ENCODE measurements at regions not wholly inside any gene's neighbourhood (a gene's known extent, or its start where the extent isn't known, plus 50 kb on each side); places are given as distances from the start of the nearest gene placed in this dataset.
A peak's percentile ranks its signal among the peaks of the same experiment; 100 is the strongest.
"Not testable (repeated sequence)": the region's sequence is repeated elsewhere in the genome, so short reads cannot be mapped to it uniquely, and the experiment has no call there.

DNA sequence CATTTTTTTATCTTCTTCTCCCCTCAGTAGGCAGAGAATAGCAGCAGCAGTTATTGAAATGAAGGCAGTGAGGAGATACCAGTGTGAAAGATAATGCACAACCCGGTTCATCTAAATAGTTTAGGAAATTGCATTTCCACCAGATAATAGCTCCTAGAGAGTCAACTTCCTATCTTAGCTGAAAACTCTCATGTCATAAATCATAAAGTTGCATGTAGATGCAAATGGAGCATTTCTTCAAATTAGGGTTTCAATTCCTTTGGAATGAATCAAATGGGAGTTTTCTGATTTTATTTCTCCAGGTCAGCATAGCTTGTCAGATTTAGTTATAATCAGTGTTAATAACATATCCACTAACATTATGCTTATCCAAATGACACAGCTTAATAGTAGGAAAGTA is 335.3 kb downstream of the CNTNAP4 start:
- no peak for DNase-seq (ENCODE audit: low spot score)

DNA sequence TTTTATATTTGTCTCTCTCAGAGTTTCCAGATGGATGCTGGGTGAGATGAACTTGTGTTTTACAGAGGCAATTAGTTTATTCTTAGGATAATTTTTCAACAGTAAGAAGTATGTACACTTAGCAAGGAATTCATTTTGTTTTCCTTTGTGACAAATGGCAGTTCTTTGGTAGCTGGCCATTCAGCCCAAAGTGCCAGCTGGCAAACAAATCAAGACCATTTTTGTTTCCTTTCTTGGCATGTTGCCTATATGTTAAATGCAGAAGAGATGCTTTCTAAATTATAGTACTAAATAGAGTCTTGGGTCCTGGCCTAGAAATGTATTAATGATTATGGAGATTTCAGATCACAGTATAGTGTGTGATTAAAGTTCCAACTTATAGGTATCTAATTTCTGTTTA is 337.1 kb downstream of the CNTNAP4 start:
- DNase-seq (ENCODE audit: low spot score), result no peak

- DNase-seq (ENCODE audit: low spot score), result no peak
Measured at GRCh38 chr16:76622876-76623275, 345.7 kb downstream of the CNTNAP4 start.

DNA sequence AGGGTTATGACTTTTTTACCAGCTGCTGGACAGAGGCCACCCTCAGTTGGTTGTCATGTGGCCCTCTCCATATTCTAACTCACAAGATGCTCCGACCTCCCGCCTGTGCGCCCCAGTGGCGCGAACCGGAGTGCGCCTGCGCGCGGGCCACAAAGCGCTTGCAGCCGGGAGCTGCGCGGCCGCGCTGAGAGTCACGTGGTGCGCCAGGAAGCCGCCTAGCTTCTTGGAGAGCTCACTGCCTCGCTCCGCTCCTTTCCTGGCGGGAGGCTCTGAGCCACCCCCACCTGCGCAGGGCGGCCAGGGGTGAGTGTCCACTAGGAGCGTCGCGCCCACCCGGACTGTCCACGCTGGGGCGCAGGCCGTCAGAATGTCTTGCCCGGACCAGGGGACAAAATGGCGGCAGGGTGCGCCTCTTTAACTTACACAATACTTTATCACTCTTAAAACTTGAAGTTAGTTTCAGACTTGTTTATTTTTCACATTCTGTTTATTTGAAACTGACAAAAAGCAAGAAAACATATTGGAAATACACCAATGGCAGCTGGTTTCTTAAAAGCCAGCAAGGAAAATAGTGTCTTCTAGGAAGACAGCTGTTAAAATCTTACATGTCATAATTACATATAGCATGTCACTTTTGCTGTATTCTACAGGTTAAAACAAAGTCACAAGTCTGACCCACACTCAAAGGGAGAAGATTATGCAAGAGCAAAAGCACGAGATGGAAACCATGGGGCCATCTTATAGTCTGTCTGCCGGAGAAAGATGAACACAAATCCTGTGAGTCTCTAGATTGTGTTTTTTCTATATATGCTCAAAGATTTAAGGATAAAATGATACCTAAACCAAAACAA is 357.9 kb downstream of the CNTNAP4 start:
- peak; percentile 24 for DNase-seq (ENCODE audit: low spot score)

DNA sequence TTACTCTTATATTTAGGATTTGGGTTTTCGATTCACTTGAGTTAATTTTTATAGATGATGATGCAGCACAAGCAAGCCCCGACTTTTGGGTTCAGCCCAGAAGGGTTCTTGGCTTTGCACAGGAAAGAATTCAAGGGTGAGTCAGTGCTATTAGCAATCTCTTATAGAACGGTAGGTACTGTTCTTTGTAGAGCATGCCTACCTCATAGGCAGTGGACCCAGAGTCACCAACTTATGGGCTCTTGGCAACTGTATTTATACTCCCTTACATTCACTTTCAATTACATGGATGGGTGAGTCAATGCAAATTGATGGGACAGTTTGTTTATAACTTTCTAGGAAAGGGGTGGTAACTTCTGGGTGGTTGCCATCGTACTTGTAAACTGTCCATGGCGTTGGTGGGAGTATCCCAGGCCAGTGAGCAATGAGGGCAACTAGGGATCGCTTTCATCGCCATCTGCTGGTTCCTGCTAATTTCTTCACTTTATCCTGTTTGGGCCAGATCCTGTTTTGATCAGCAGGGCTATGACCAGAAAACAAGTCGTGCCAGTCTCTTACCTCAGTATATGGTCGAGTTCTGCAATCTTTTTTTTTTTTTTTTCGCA is 362.6 kb downstream of the CNTNAP4 start:
- no peak for DNase-seq (ENCODE audit: low spot score)

DNA sequence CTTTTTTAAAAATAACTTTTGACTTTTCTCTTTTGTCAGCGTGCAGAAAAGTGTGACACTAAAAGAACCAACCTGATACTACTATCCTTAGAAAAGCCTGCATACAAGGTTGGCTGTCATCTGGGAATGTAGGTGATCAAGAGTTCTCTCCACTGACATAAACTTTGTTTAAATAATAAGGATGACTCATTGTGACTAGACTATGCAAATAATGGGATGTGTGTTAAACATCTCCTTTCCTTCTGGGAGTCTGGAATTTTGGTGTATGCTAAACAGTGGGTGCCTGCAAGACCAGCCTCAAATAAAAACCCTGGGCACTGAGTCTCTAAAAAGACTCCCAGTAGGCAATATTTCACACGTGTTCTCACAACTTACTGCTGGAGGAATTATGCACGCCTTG is 373.4 kb downstream of the CNTNAP4 start:
- DNase-seq (ENCODE audit: low spot score), result peak; percentile 7

DNA sequence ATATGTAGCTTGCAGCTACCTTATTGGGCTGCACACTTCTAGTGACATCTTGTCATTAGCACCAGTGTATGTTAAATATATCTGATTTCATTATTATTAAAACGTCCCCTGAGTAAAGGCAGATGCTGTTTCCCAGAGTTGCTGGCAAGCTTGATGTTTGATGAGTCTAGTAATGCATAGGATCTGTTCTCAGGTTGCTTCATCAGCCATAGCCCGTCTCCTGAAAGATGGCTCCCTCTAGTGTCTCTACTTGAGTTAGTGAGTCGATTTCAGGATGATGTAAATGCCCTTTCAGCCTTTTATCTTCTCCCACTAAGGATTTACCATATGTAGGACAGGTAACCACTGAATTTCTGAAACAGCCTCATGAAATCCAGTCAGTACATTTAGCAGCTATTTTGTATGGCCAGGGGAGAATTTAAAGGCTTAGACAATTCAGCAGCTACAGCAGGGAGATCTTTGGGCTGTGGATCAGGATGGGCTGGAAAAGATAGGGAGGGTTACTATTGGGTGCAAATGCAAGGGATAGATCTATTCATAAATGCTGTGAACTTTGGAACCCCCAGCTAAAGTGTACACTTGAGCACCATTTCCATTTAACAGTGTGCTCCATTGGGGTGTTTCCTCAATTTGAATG is 376.3 kb downstream of the CNTNAP4 start:
- DNase-seq (ENCODE audit: low spot score), result peak; percentile 22

DNA sequence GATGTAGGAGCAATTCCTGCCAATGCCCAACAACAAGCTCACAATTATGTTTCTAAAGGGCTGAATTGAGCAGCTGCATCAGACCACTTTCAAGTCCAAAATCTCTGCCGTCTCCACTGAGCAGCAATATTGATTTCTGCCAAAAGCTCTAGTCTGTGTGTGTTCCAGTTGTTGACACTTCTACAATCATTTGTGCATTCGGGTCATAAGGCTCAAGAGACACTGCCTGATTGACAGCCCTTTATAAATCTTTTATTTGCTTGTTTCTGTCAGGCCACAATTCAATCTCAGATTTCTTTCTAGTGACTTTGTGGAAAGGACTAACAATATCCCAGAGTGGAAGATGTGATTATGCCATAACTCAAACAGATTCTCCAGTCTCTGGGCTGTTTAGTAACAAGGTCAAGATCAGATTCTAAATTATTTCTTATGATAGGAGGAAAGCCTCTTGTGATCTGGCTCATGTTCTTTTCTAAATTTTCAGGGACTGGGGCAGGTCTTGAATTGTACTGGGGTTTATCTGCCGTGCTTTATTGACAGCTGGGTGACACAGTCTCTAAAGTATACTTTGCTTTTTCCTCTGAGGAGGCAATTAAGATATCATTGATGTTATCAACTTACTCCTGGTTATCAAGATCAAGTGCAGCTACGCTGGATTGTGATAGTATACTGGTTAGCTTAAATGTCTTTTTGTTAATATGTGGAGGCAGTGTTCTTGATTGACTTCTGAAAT is 377.1 kb downstream of the CNTNAP4 start:
- DNase-seq (ENCODE audit: low spot score), result no peak

DNA sequence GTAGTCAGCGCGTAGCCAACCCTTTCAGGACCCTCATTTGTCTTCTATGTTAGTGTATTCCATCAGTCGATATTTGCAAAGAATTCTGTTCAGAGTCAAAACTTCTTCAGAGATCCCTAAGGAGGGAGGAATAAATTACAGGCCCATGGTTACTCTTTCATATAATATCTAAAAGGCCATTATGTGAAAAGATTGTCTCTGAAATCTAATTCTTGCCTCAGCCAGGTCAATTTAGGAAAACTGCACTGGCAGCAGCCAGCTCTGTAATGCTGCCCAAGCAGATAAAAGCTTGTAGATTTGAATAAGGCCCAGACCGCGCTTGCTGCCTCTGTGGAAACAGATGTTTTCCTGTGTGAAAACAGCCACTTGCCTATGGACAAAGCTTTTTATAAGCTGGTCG is 379.8 kb downstream of the CNTNAP4 start:
- no peak for DNase-seq (ENCODE audit: low spot score)

DNA sequence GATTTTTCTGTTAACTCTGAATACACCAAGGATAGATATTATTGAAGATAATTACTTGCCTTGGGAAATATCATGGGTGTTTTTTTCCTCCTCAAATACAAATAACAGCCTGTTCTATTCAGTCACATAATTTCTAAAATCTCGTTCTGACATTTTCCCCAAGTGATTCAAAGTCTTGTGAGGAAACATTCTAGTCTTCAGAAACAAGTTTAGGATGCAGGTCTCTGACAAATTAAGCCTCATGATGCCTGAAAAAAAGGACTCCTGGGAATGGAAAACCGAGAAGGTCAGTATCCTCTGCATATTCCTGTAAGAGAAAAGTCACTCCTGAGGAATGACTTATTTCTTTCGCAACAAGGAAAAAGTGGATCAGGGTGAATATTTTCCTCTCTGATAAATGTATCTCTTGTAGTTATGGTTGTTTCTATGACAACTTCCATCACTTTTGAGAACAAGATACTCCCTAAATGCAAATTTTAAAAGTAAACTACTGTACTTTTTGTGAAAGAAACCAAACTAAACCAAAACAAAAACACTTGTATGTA is 384.6 kb downstream of the CNTNAP4 start:
- peak; percentile 8 for DNase-seq (ENCODE audit: low spot score)

DNA sequence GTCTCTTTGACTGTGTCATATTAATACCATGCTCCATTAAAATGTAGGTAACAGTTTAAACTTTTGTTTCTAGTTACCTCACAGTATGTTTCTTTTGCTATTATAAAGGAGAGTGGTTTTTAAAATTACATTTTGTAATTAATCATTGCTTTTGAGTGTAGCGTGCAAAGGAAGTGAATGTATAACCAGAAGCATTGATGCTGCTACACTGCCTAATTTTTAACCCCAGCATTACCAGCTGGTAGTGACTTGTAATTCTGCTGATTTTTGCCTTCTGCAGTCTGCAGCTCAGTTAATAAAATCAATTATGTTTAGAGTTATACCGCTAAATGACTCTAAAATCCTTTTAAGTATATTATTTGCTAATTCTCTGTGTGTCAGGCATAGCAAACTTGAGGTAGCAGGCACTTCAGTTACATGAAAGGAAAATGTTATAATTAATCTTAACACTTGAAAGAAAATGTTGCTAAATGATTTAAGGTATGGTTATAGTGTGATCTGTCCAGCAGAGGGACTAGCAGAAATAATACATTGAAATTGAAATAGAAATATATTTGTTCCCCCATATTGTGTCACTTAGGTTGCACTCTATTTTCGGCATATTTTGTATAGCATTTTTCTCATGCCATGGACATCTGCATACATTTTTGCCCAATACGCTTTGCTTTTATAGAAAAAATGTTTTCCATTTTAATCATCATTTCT is 388.5 kb downstream of the CNTNAP4 start:
- DNase-seq (ENCODE audit: low spot score), result no peak

- DNase-seq (ENCODE audit: low spot score), result no peak
Measured at GRCh38 chr16:76668207-76668725, 391.1 kb downstream of the CNTNAP4 start.

- DNase-seq (ENCODE audit: low spot score), result no peak
Measured at GRCh38 chr16:76669288-76669687, 392.1 kb downstream of the CNTNAP4 start.

GRCh38 chr16:76670125-76670857 is 393.1 kb downstream of the CNTNAP4 start:
- no peak for DNase-seq (ENCODE audit: low spot score)

DNA sequence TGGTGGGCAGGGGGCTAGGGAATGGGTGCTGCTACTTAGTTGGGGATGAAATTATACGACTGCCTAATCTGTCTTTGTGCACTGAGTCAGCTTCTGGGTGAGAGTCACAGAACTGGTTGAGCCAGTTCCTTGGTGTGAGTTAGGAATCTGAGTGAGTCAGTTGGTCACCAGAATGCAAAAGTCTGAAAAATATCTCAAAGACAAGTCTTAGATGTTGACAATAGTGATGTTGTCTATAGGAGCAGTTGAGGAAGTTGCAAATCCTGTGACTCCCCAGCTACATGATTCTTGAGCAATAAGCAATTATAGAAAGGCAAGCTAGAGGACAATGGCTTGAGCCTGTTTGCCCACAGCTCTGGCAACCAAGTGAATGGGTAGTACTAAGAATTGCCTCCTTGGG is 399.2 kb downstream of the CNTNAP4 start:
- DNase-seq (ENCODE audit: low spot score), result peak; percentile 20

- DNase-seq (ENCODE audit: low spot score), result no peak
Measured at GRCh38 chr16:76681296-76681695, 404.1 kb downstream of the CNTNAP4 start.

DNA sequence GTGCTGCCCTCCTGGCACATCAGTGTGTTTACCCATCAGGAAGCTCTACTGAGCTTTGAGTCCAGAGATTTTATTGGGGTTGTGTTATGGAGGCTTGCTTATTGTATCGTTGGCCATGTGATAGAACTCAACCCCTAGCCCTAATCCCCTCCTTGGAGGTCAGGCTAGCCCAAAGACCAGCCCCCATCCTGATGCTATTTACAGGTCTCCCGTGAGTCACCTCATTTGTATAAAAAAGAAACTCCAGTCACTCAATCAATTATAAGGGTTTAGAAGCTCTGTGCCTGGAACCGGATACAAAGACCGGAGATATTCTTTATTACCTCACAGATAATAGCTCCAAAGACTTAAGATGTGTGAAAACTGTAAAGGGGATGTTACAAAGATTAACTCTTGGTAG is 405.9 kb downstream of the CNTNAP4 start:
- no peak for DNase-seq (ENCODE audit: low spot score)

DNA sequence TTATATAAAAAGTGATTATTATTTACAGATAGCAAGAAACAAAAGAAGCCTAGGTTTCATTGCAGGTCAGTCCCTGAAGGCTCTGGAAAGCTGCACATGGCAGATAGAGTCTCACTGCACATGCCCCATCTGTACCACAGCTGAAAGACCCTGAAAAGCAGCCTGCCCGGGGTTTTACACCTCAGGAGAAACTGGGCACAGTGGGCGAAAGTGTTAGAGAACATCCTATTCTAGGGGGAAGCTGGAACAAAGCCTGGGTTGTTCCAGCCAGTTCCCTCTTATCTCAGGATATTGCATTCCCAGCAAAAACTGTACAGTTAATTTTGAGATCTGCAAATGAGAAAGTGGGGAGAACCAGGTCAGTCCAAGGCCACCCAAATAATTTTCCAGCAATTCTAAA is 419.7 kb downstream of the CNTNAP4 start:
- DNase-seq (ENCODE audit: low spot score), result no peak

DNA sequence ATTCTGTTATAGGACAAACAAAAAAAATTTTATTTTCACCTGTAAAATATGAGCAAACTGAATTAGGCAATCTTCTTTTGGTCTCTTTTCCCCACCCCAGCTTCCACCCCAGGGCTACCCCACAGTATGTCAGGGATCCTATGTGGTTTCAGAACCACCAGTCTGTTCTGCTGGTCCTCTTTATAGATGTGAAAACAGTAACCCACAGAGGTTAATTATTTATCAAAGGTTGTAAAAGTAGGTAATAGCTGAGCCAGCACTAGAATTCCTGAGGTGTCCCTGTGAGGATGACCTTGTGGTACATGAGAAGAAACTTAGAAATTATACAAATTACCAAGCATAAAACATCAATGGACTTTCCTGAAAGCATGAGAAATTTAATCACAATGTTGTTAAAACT is 428.7 kb downstream of the CNTNAP4 start:
- no peak for DNase-seq (ENCODE audit: low spot score)

- no peak for DNase-seq (ENCODE audit: low spot score)
Measured at GRCh38 chr16:76713191-76713590, 436.0 kb downstream of the CNTNAP4 start.

GRCh38 chr16:76716251-76716650 is 439.1 kb downstream of the CNTNAP4 start:
- DNase-seq (ENCODE audit: low spot score), result not testable (repeated sequence)
